ENCODE measurements at regions not wholly inside any gene's neighbourhood (a gene's known extent, or its start where the extent isn't known, plus 50 kb on each side); places are given as distances from the start of the nearest gene placed in this dataset.

- Histone ChIP-seq H2BK120ac (replicated peaks; ENCODE audit: low read depth, low read length) (no peak overlapping the region), H2BK20ac (ENCODE audit: low read length) (no peak overlapping the region), H3K4me2 (ENCODE audit: insufficient read depth in 1 of 2, low read depth in 2 of 2, low read length in 2 of 2) (no peak overlapping the region), H4K91ac (replicated peaks; ENCODE audit: insufficient read length, low read length) (no peak overlapping the region), H3K79me2 (ENCODE audit: control insufficient read depth in 1 of 2, insufficient read depth in 2 of 2, low read length in 2 of 2) (no peaks in the 10 kb centered on the region), H3K14ac (ENCODE audit: insufficient read length) (no peak overlapping the region), H3K9me3 (ENCODE audit: insufficient read depth in 2 of 2, low read depth in 1 of 2, low read length in 1 of 2) (no peaks in the 10 kb centered on the region), H3K36me3 (ENCODE audit: control insufficient read depth in 2 of 4, insufficient read depth in 4 of 4, low read length in 3 of 4) (no peaks in the 10 kb centered on the region), H3K27ac (ENCODE audit: low read depth, low read length) (no peak overlapping the region), H2AFZ (ENCODE audit: low read length) (no peak overlapping the region), H3K4me3 (ENCODE audit: extremely low read depth in 1 of 4, insufficient read depth in 2 of 4, low read depth in 3 of 4, low read length in 4 of 4) (no peak overlapping the region), H3K9ac (replicated peaks in 1 of 4; ENCODE audit: extremely low read depth in 1 of 4, low read depth in 3 of 4, low read length in 3 of 4) (no peak overlapping the region; a peak in 1 of 7 replicates), H3K27me3 (replicated peaks in 1 of 4; ENCODE audit: control insufficient read depth in 3 of 4, extremely low read depth in 1 of 4, insufficient read depth in 3 of 4, low read length in 3 of 4) (no peaks in the 10 kb centered on the region), H2AK5ac (ENCODE audit: low read depth, low read length) (no peak overlapping the region), H2BK15ac (ENCODE audit: low read length) (no peak overlapping the region), H4K5ac (ENCODE audit: insufficient read length, low read depth, low read length) (no peak overlapping the region), H3K79me1 (ENCODE audit: low read depth, low read length) (no peaks in the 10 kb centered on the region), H3K23ac (ENCODE audit: insufficient read length) (no peak overlapping the region), H3K4ac (replicated peaks; ENCODE audit: insufficient read length, low read depth, low read length) (no peak overlapping the region), H2BK5ac (ENCODE audit: low read depth, low read length) (no peak overlapping the region), H3K56ac (replicated peaks; ENCODE audit: insufficient read length, low read depth, low read length) (no peak overlapping the region), H3K23me2 (ENCODE audit: low read depth, low read length) (no peaks in the 10 kb centered on the region), H3K18ac (ENCODE audit: extremely low read depth, low read length) (no peak overlapping the region), H3K4me1 (replicated peaks in 1 of 4; ENCODE audit: control insufficient read depth in 3 of 4, insufficient read depth in 4 of 4, low read length in 3 of 4) (no peaks in the 10 kb centered on the region; a peak in 1 of 7 replicates), H4K20me1 (replicated peaks in 1 of 2; ENCODE audit: control insufficient read depth in 1 of 2, insufficient read depth in 2 of 2, low read length in 2 of 2) (no peaks in the 10 kb centered on the region), H2BK12ac (ENCODE audit: low read depth, low read length) (no peak overlapping the region), H4K8ac (ENCODE audit: extremely low read depth, insufficient read depth, low read length) (no peak overlapping the region; the same call in 1 of the 2 replicates)
- FAIRE-seq (no peak), DNase-seq (ENCODE audit: low read depth in 1 of 2, low spot score in 2 of 2) (no peak)
- WGBS, 2 experiments (ENCODE audit: extremely low coverage in 1 of 2, insufficient coverage in 1 of 2, insufficient read length in 1 of 2, insufficient replicate concordance in 2 of 2, low coverage in 1 of 2, low lambda C conversion rate in 2 of 2, missing lambda C conversion rate in 1 of 2), result 85% methylated on average over 4 of the region's 4 CpGs; no CpG with 5 or more reads in 1 of the 2 experiments
- ChIA-PET POLR2A (ENCODE audit: partially characterized antibody) (no interaction called here), CTCF (ENCODE audit: partially characterized antibody) (interaction anchor here (0.9 to 4.2 kb wide), 6 partner anchors 11 to 202 kb away, joined by 3 to 16 read pairs (median 4); no protein-coding TSS in a partner anchor)
- TF ChIP-seq SUZ12 (IDR thresholded peaks at IDR 0.05; ENCODE audit: low read length) (no peak), USF2 (IDR thresholded peaks at IDR 0.05; ENCODE audit: low read length) (no peak), RAD21 (IDR thresholded peaks at IDR 0.05 in 1 of 2, conservative IDR thresholded peaks at IDR 0.05 in 1 of 2; ENCODE audit: low read depth in 2 of 2, low read length in 2 of 2) (no peak), ASH2L (IDR thresholded peaks at IDR 0.05; ENCODE audit: low read length) (no peak), POLR2AphosphoS5 (IDR thresholded peaks at IDR 0.05; ENCODE audit: low read depth, low read length) (no peak), RBBP5 (IDR thresholded peaks at IDR 0.05; ENCODE audit: borderline replicate concordance, low read depth, low read length) (no peak), JUN (IDR thresholded peaks at IDR 0.05; ENCODE audit: low read depth, low read length) (no peak)
These were observed 153.7 kb upstream of the MSX2 start for GRCh38 chr5:174570662-174571061.
